ENCODE measurements at regions not wholly inside any gene's neighbourhood (a gene's known extent, or its start where the extent isn't known, plus 50 kb on each side); places are given as distances from the start of the nearest gene placed in this dataset.
A peak's percentile ranks its signal among the peaks of the same experiment; 100 is the strongest.

DNA sequence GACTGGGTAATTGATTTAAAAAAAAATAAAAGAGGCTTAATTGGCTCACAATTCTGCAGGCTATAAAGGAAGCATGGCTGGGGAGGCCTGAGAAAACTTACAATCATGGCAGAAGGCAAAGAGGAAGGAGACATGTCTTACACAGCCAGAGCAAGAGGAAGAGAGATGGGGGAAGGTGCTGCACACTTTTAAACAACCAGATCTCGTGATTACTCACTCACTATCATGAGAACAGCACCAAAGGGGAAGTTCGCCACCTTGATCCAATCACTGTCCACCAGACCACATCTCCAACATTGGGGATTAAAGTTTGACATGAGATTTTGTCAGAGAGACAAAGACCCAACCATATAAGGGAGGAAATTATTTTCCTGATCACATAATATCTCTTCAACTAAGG lies 138.8 kb upstream of the NR4A3 start:
- intact Hi-C loops (cut with micrococcal nuclease; ENCODE audit: unreplicated experiment), result no loop called here
- CTCF ChIA-PET, result no interaction called here
- no TSS peak for BruUV-seq (replicated peaks)

DNA sequence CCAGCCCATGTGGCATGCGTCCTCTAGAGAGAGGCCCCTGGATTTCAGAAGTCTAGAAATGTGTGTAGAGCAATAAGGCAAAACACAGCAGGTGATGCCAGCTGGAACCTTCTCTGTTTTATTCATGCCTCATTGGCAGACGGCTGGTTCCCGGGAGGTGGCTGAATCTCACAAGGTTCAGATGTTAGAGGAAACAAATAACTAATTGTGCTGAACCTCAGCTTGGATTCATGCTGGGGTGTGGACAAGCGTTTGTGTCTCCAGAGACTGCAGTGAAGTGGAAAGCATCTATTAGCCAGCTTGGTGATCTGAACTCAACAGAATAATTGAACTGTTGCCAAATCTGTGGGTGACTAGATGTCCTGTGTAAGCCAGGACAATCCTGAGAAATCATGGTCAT lies 131.1 kb upstream of the NR4A3 start:
- H3K9me3 ChIP-seq (ENCODE audit: low read depth, low read length, poor library complexity, severe bottlenecking), result no peaks in the 10 kb centered on the region
- intact Hi-C loops (cut with micrococcal nuclease; ENCODE audit: unreplicated experiment), result no loop called here
- ChIA-PET POLR2A (ENCODE audit: low non-redundant PET) (no interaction called here), CTCF (no interaction called here)
- TF ChIP-seq, protein P1, sequence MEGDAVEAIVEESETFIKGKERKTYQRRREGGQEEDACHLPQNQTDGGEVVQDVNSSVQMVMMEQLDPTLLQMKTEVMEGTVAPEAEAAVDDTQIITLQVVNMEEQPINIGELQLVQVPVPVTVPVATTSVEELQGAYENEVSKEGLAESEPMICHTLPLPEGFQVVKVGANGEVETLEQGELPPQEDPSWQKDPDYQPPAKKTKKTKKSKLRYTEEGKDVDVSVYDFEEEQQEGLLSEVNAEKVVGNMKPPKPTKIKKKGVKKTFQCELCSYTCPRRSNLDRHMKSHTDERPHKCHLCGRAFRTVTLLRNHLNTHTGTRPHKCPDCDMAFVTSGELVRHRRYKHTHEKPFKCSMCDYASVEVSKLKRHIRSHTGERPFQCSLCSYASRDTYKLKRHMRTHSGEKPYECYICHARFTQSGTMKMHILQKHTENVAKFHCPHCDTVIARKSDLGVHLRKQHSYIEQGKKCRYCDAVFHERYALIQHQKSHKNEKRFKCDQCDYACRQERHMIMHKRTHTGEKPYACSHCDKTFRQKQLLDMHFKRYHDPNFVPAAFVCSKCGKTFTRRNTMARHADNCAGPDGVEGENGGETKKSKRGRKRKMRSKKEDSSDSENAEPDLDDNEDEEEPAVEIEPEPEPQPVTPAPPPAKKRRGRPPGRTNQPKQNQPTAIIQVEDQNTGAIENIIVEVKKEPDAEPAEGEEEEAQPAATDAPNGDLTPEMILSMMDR (conservative IDR thresholded peaks at IDR 0.05; ENCODE audit: low read depth, low read length), result no peak
- TF ChIP-seq EZH2 (IDR thresholded peaks at IDR 0.05; ENCODE audit: borderline replicate concordance, low read depth, low read length, poor library complexity, severe bottlenecking), result no peak
- H3K36me3 ChIP-seq (ENCODE audit: insufficient read depth, low read length, poor library complexity, severe bottlenecking), result no peaks in the 10 kb centered on the region
- no peak overlapping the region for H3K4me3 ChIP-seq (ENCODE audit: low read depth, low read length, poor library complexity, severe bottlenecking)
- BruUV-seq (replicated peaks), result no TSS peak
- H3K27me3 ChIP-seq (replicated peaks; ENCODE audit: insufficient read depth, low read depth, low read length, poor library complexity), result no peaks in the 10 kb centered on the region
- H3K4me1 ChIP-seq (ENCODE audit: insufficient read depth, low read length, poor library complexity, severe bottlenecking), result peaks cover 5% of the 10 kb centered on the region
- no peak overlapping the region for H3K27ac ChIP-seq (ENCODE audit: low read depth, low read length, poor library complexity, severe bottlenecking)
- DNase-seq (ENCODE audit: low spot score), result peak; percentile 38

More for the DNA sequence above, 138.8 kb upstream of the NR4A3 start:
- H3K4me3 ChIP-seq (ENCODE audit: low read depth, low read length, poor library complexity, severe bottlenecking), result no peak overlapping the region
- no peaks in the 10 kb centered on the region for H3K27me3 ChIP-seq (replicated peaks; ENCODE audit: insufficient read depth, low read depth, low read length, poor library complexity)
- no peak for TF ChIP-seq EZH2 (IDR thresholded peaks at IDR 0.05; ENCODE audit: borderline replicate concordance, low read depth, low read length, poor library complexity, severe bottlenecking)
- TF ChIP-seq, protein P1 (conservative IDR thresholded peaks at IDR 0.05; ENCODE audit: low read depth, low read length), result no peak
- no peaks in the 10 kb centered on the region for H3K4me1 ChIP-seq (ENCODE audit: insufficient read depth, low read length, poor library complexity, severe bottlenecking)
- DNase-seq (ENCODE audit: low spot score), result no peak
- no peak overlapping the region for H3K27ac ChIP-seq (ENCODE audit: low read depth, low read length, poor library complexity, severe bottlenecking)
- POLR2A ChIA-PET (ENCODE audit: low non-redundant PET), result no interaction called here
- no peaks in the 10 kb centered on the region for H3K9me3 ChIP-seq (ENCODE audit: low read depth, low read length, poor library complexity, severe bottlenecking)
- H3K36me3 ChIP-seq (ENCODE audit: insufficient read depth, low read length, poor library complexity, severe bottlenecking), result no peaks in the 10 kb centered on the region

DNA sequence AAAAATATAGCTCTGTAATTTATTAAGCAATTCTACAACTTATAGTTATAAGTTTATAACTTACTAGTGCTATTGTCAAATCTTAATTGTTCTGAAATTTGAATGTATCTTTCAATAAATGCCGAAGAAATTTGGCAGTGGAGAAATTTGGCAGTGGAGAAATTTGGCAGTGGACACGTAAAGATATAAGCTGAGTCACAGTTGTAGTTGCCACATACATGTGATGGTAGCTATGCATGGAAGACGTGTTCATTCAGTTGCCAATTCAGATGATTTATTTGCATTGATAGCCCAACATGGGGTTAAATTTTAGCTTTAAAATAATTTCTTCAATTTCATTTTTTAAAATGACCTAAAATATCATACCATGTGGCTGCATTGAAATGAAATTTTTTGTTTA lies 127.8 kb upstream of the NR4A3 start:
- intact Hi-C loops (cut with micrococcal nuclease; ENCODE audit: unreplicated experiment), result no loop called here
- no peak overlapping the region for H3K27ac ChIP-seq (ENCODE audit: low read depth, low read length, poor library complexity, severe bottlenecking)
- no TSS peak for BruUV-seq (replicated peaks)
- no peak overlapping the region for H3K4me3 ChIP-seq (ENCODE audit: low read depth, low read length, poor library complexity, severe bottlenecking)
- POLR2A ChIA-PET (ENCODE audit: low non-redundant PET), result no interaction called here
- no peaks in the 10 kb centered on the region for H3K36me3 ChIP-seq (ENCODE audit: insufficient read depth, low read length, poor library complexity, severe bottlenecking)
- CTCF ChIA-PET, result no interaction called here
- TF ChIP-seq EZH2 (IDR thresholded peaks at IDR 0.05; ENCODE audit: borderline replicate concordance, low read depth, low read length, poor library complexity, severe bottlenecking), result no peak
- TF ChIP-seq, protein P1 (conservative IDR thresholded peaks at IDR 0.05; ENCODE audit: low read depth, low read length), result no peak
- H3K4me1 ChIP-seq (ENCODE audit: insufficient read depth, low read length, poor library complexity, severe bottlenecking), result peaks cover 5% of the 10 kb centered on the region
- no peak for DNase-seq (ENCODE audit: low spot score)
- no peaks in the 10 kb centered on the region for H3K27me3 ChIP-seq (replicated peaks; ENCODE audit: insufficient read depth, low read depth, low read length, poor library complexity)
- peaks cover 4% of the 10 kb centered on the region for H3K9me3 ChIP-seq (ENCODE audit: low read depth, low read length, poor library complexity, severe bottlenecking)

Data from A673 (cell line).